ENCODE measurements at regions not wholly inside any gene's neighbourhood (a gene's known extent, or its start where the extent isn't known, plus 50 kb on each side); places are given as distances from the start of the nearest gene placed in this dataset.
"Not testable (repeated sequence)": the region's sequence is repeated elsewhere in the genome, so short reads cannot be mapped to it uniquely, and the experiment has no call there.

DNA sequence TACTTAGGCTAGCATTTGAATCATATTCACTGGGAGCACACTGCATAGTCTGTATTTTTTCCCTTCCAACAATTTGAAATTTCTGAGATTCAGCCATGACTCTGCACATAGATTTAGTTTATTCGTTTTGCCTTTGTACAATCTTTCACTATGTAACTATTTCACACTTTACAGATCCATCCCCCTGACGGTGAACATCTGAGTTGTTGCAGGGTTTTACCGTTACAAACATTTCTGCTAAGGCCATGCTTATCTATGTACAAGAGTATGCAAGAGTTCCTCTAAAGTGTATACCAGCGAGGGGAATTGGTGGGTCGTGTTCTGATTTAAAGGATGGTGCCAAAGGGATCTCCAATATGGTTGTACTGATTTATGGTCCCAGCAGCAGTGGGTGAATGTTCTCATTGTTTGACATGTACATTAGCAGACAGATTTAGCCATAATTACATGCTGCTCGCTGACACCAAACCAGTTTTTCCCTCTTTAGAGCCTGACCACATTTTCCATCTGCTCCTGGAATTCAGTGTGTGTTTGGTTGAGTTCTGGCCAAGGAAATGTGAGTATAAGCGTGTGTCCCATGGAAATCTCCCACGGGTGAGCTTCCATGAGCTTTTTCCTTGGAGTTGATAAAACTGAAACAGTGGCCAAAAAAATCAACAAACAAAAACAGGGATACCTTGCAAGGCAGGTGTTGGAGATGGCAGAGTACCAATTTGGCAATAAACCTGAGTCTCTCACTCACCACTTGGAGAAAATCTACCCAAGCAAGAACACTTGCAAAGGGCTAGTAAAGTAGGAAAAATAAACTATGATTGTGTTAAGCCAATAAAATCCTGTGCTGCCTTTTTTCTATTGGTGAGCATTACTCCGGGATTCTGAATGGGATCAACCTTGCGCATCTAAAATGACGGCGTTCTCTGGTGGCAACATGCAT is 149.7 kb upstream of the MXRA5 start:
- in situ Hi-C loops (cut with MboI; ENCODE audit: low pct_unique_long_range_greater_than_20kb in 2 of 9, low sequenced_read_pairs in 9 of 9, unreplicated experiment in 9 of 9); H3K4me3 ChIP-seq; H3K27ac ChIP-seq; ATAC-seq (replicated peaks in 6 of 8); H3K4me1 ChIP-seq (replicated peaks in 1 of 2): not testable (repeated sequence)
- 45 to 100% (median 88%) methylated on average over 1 to 5 of the region's 12 CpGs; no CpG with 5 or more reads in 3 of the 10 experiments for WGBS, 10 experiments

DNA sequence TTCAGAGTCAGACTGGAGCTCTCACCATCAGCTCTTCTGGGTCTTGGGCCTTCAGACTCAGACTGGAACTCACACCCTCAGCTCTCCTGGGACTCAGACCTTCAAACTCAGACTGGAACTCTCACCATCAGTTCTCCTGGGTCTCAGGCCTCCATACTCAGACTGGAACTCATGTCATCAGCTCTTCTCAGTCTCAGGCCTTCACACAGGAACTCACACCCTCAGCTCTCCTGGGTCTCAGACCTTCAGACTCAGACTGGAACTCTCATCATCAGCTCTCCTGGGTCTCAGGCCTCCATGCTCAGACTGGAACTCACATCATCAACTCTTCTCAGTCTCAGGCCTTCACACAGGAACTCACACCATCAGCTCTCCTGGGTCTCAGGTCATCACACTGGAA is 147.2 kb upstream of the MXRA5 start:
- ATAC-seq (replicated peaks in 6 of 8), result no peak
- Histone ChIP-seq H3K4me1 (replicated peaks in 1 of 2) (no peaks in the 10 kb centered on the region), H3K4me3 (no peak overlapping the region), H3K27ac (no peak overlapping the region)
- in situ Hi-C loops (cut with MboI; ENCODE audit: low pct_unique_long_range_greater_than_20kb in 2 of 9, low sequenced_read_pairs in 9 of 9, unreplicated experiment in 9 of 9), result no loop called here

DNA sequence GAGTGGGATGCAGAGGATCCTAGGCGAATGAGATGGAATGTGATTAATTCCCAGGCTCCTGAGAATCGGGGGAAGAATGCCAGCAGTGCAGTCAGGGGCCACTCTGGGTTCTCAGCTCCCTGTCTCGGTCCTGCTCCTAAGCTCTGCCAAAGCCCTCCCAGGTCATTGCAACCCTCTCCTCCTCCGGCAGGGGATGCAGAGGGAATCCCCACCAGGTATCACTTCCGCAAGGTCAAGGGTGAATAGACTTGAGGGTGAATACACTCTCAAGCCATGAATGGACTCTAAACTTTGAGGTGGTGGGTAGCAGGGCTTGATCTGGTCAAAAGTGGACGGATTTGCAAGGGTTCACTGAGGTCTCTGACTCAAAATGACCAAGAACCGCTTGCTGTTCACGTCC is 139.3 kb upstream of the MXRA5 start:
- WGBS, 10 experiments, result 71 to 80% (median 72%) methylated on average over 1 to 8 of the region's 8 CpGs; no CpG with 5 or more reads in 7 of the 10 experiments
- in situ Hi-C loops (cut with MboI; ENCODE audit: low pct_unique_long_range_greater_than_20kb in 2 of 9, low sequenced_read_pairs in 9 of 9, unreplicated experiment in 9 of 9), result no loop called here
- H3K4me1 ChIP-seq (replicated peaks in 1 of 2), result no peaks in the 10 kb centered on the region
- no peak overlapping the region for H3K4me3 ChIP-seq
- ATAC-seq (replicated peaks in 6 of 8), result no peak
- no peak overlapping the region for H3K27ac ChIP-seq

DNA sequence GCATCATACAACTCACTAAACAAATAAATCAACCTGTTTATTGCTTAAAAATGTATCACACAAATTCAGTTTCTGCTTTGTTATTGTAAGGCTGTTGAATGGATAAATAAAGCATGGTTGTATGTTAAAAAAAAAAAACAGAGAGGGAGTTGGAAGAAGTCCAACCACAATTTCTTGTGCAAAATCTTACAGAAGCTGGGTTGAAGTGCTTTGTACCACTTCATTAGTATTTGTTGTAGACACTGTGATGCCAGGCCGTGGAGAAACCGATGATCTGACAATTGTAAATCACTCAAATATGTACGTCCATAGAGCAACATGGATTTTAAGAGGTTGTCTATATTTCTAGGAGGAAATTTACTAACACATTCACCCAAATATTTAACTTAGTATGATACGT is 132.6 kb upstream of the MXRA5 start:
- H3K4me3 ChIP-seq, result no peak overlapping the region
- in situ Hi-C loops (cut with MboI; ENCODE audit: low pct_unique_long_range_greater_than_20kb in 2 of 9, low sequenced_read_pairs in 9 of 9, unreplicated experiment in 9 of 9), result no loop called here
- no peaks in the 10 kb centered on the region for H3K4me1 ChIP-seq (replicated peaks in 1 of 2)
- no peak for ATAC-seq (replicated peaks in 6 of 8)
- 8 to 100% (median 83%) methylated on average over 1 to 4 of the region's 4 CpGs; no CpG with 5 or more reads in 6 of the 10 experiments for WGBS, 10 experiments
- H3K27ac ChIP-seq, result no peak overlapping the region

DNA sequence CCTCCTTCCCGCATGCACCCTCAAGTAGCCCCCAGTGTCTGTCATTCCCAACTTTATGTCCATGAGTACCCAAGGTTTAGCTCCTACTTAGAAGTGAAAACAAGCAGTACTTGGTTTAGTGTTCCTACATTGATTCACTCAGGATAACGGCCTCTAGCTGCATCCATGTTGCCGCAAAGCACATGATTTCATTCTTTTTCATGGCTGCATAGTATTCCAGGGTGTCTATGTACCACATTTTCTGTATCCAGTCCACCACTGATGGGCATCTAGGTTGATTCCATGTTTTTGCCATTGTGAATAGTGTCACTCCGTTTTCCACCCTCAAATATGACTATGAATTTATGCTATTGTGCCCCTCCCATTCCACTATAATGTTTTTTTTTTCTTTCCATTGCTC is 130.5 kb upstream of the MXRA5 start:
- in situ Hi-C loops (cut with MboI; ENCODE audit: low pct_unique_long_range_greater_than_20kb in 2 of 9, low sequenced_read_pairs in 9 of 9, unreplicated experiment in 9 of 9), result no loop called here
- Histone ChIP-seq H3K4me1 (replicated peaks in 1 of 2) (no peaks in the 10 kb centered on the region), H3K4me3 (no peak overlapping the region), H3K27ac (no peak overlapping the region)
- WGBS, 10 experiments, result 0 to 93% (median 50%) methylated on average over 1 to 4 of the region's 4 CpGs; no CpG with 5 or more reads in 5 of the 10 experiments
- ATAC-seq (replicated peaks in 6 of 8), result no peak

DNA sequence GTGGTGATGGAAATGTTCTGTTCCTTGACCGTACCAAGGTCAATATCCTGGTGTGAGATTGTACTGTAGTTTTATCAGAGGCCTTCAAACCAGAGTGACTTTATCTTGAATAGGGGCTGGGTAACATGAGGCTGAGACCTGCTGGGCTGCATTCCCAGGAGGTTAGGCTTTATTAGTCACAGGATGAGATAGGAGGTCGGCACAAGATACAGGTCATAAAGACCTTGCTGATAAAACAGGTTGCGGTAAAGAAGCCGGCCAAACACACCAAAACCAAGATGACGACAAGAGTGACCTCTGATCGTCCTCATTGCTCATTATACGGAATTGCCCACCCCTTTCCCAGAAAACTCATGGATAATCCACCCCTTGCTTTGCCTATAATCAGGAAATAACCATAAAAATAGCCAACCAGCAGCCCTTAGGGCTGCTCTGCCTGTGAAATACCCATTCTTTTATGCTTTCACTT is 123.8 kb upstream of the MXRA5 start:
- not testable (repeated sequence) for ATAC-seq (replicated peaks in 6 of 8)

DNA sequence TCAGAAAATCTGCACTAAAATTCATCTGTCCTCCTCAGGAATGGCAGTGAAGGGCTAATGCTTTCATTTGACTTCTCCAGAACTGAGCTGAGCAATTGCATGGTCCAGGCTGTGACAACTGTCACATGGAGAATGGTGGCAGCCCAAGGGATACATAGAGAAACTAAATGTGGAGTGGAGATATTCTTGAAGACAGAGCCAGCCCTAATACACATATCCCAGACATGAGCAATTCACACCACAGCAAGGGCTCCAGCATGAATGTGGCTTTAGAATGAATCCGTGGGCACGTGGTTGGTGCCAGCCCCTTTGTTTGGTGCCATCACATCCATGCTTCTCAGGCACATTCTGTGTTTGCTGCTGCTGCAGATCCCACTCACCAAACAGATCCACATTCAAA is 121.6 kb upstream of the MXRA5 start:
- 100% methylated on average over 2 of the region's 2 CpGs; no CpG with 5 or more reads in 8 of the 10 experiments for WGBS, 10 experiments
- ATAC-seq (replicated peaks in 6 of 8), result no peak
- Histone ChIP-seq H3K27ac (no peak overlapping the region), H3K4me1 (replicated peaks in 1 of 2) (no peaks in the 10 kb centered on the region), H3K4me3 (no peak overlapping the region)
- in situ Hi-C loops (cut with MboI; ENCODE audit: low pct_unique_long_range_greater_than_20kb in 2 of 9, low sequenced_read_pairs in 9 of 9, unreplicated experiment in 9 of 9), result no loop called here

More for the DNA sequence above, 123.8 kb upstream of the MXRA5 start:
- H3K4me1 ChIP-seq (replicated peaks in 1 of 2); H3K27ac ChIP-seq; H3K4me3 ChIP-seq; in situ Hi-C loops (cut with MboI; ENCODE audit: low pct_unique_long_range_greater_than_20kb in 2 of 9, low sequenced_read_pairs in 9 of 9, unreplicated experiment in 9 of 9): not testable (repeated sequence)
- 83 to 100% methylated on average over 1 of the region's 7 CpGs; no CpG with 5 or more reads in 8 of the 10 experiments for WGBS, 10 experiments

DNA sequence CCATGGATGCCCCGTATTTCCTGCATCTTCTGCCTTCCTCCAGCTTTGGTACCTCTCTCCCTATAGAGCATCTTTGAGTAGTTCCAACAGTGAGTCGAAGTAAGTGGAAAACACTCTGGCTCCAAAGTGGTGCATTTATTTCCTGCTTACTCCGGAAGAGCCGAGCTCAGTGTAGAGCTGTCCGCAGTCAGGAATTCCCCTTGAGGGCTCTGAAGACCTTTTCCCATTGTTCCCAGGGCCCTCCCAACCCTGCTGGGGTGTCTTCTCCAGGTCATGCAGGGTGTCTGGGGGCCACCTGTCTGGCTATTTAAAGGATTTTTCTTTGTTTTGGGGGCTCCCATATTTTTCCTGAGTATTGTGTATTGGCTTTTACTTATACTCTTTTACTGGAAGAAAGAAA is 118.6 kb upstream of the MXRA5 start:
- Histone ChIP-seq H3K4me1 (replicated peaks in 1 of 2) (no peaks in the 10 kb centered on the region), H3K4me3 (no peak overlapping the region), H3K27ac (no peak overlapping the region)
- in situ Hi-C loops (cut with MboI; ENCODE audit: low pct_unique_long_range_greater_than_20kb in 2 of 9, low sequenced_read_pairs in 9 of 9, unreplicated experiment in 9 of 9), result no loop called here
- ATAC-seq (replicated peaks in 6 of 8), result no peak
- WGBS, 10 experiments, result 100% methylated on average over 1 to 2 of the region's 5 CpGs; no CpG with 5 or more reads in 8 of the 10 experiments

DNA sequence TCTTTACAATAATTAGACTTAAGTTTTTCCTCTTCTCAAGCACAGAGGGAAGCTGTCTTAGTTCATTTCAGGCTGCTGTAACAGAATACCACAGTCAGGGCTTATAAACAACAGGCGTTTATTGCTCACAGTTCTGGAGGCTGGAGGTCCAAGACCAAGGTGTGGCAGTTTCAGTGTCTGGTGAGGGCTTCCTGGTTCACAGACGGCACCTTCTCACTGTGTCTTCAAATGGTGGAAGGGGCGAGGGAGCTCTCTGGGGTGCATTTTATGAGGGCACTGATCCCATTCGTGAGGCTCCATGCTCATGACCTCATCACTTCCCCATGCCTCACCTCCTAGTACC is 115.7 kb upstream of the MXRA5 start:
- H3K4me1 ChIP-seq (replicated peaks in 1 of 2), result no peaks in the 10 kb centered on the region

DNA sequence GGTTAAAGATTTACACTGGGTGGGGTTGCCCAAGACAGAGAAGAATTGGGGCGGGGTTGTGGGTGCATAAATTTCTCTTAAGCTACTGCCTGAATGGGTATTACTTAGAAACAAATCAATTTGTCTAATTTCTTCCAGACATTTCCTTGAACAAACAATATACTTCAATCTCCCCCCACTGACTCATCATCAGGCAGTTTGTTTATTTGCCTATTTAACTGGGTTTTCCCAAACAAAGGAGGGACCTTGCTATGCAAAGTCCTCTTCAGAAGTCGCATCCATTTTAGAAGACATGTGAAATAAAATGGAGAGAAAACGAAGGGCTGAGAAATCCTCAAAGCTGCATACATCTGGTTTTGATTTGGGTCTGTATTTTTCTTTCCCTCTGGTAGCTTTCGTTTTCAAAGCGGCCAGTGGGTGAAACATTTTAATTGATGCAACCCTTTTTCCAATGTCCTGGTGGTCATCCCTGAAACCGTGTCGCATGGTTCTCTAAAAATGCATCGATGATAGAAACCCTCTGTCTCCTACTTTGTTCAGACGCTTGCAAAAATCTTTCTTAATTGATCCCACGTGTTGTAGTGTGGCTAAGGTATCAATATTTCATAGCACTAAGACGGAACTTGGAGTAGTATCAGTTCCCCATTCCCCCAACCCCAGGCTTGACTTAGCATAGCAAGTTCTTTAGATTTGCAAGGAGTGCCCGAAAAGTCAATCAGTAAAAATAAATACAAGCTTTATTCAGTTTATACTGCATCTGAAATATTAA is 115.1 kb upstream of the MXRA5 start:
- no peak overlapping the region for H3K4me3 ChIP-seq
- H3K27ac ChIP-seq, result no peak overlapping the region
- WGBS, 10 experiments, result 0 to 100% (median 45%) methylated on average over 1 to 9 of the region's 12 CpGs; no CpG with 5 or more reads in 2 of the 10 experiments
- in situ Hi-C loops (cut with MboI; ENCODE audit: low pct_unique_long_range_greater_than_20kb in 2 of 9, low sequenced_read_pairs in 9 of 9, unreplicated experiment in 9 of 9), result no loop called here
- H3K4me1 ChIP-seq (replicated peaks in 1 of 2), result no peaks in the 10 kb centered on the region
- peak; percentile 19 to 94 (median 68) for ATAC-seq (replicated peaks in 6 of 8)

More for the DNA sequence above, 115.7 kb upstream of the MXRA5 start:
- Histone ChIP-seq H3K27ac (no peak overlapping the region), H3K4me3 (no peak overlapping the region)
- in situ Hi-C loops (cut with MboI; ENCODE audit: low pct_unique_long_range_greater_than_20kb in 2 of 9, low sequenced_read_pairs in 9 of 9, unreplicated experiment in 9 of 9), result no loop called here
- ATAC-seq (replicated peaks in 6 of 8), result peak in 3 of 8 experiments; percentile 11 to 34 (median 11)
- WGBS, 10 experiments, result 58 to 81% (median 80%) methylated on average over 1 to 3 of the region's 4 CpGs; no CpG with 5 or more reads in 7 of the 10 experiments

DNA sequence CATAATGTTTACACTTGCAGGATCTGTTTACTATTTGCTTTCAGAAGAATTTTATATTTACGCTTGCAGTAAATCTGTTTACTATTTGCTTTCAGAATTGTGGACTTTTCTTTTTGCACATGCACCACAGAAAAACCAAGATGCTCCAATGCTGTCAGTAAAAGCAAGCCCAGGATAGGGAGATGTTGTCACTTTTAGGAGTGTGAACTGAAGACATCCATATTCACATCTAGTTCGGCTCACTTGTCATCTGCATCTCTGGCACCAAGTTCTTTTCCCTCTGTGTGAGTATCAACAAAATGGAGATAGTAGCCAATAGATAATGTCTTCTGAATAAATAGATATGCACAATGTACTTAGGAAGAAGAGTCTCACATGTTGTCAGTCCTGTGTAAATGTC is 109.3 kb upstream of the MXRA5 start:
- WGBS, 10 experiments, result 60 to 100% methylated on average over 1 of the region's 2 CpGs; no CpG with 5 or more reads in 8 of the 10 experiments
- no peaks in the 10 kb centered on the region for H3K4me1 ChIP-seq (replicated peaks in 1 of 2)
- H3K27ac ChIP-seq, result no peak overlapping the region
- no peak overlapping the region for H3K4me3 ChIP-seq
- in situ Hi-C loops (cut with MboI; ENCODE audit: low pct_unique_long_range_greater_than_20kb in 2 of 9, low sequenced_read_pairs in 9 of 9, unreplicated experiment in 9 of 9), result no loop called here
- ATAC-seq (replicated peaks in 6 of 8), result no peak

DNA sequence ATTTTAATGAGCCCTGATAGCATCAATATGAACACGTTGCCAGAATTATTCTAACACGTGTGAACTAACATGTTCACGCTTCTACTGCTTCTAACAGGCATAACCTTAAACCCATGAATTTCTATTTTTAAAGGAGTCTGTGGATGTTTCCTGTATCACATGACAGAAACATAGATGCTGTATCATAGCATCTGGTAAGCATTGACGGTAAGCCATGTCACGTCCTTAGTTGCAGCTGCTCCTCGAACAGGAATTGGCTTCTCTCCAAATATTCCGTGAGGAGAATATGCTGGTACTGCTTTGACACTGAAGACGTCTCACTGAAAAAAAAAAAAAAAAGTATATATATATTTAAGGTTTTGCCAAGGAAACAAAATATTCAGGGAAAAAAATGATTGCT is 105.1 kb upstream of the MXRA5 start:
- in situ Hi-C loops (cut with MboI; ENCODE audit: low pct_unique_long_range_greater_than_20kb in 2 of 9, low sequenced_read_pairs in 9 of 9, unreplicated experiment in 9 of 9), result no loop called here
- peak in 2 of 8 experiments; percentile 38 to 58 for ATAC-seq (replicated peaks in 6 of 8)
- H3K4me1 ChIP-seq (replicated peaks in 1 of 2), result no peaks in the 10 kb centered on the region
- no peak overlapping the region for H3K27ac ChIP-seq
- WGBS, 10 experiments, result 11 to 90% (median 84%) methylated on average over 1 to 7 of the region's 8 CpGs; no CpG with 5 or more reads in 6 of the 10 experiments
- H3K4me3 ChIP-seq, result no peak overlapping the region

DNA sequence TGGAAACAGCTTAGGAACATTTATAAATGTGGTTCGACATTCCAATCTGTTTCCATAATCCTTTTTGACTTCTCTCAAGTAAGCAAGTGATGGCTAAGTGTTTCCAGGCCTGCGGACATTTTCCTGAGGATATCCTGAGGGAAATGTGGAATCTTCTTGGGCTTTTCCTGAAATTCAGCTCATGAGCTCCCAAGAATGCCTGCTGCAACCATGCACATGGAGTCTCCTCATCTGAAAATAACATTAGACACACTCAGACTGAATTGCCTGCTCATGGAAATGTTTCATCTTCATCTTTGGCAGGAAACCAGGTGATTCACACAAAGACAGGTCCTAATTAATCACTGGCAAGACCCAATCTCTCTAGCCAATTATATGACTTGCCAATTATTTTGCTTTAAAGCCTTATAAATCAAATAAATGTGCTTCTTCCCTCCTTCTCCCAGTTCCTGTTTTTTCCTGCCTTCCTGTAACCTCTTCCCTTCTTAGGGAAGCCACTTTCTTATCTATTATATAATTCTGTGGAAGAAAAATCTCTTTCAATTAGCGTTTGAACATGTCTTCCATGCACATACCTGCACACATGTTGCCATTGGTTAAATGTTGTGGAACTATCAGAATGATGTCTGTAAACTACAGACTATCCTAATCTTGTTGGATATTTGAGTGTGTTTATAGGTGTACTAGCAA is 104.6 kb upstream of the MXRA5 start:
- no peaks in the 10 kb centered on the region for H3K4me1 ChIP-seq (replicated peaks in 1 of 2)
- WGBS, 10 experiments, result 0 to 78% (median 48%) methylated on average over 1 to 3 of the region's 3 CpGs; no CpG with 5 or more reads in 4 of the 10 experiments
- H3K27ac ChIP-seq, result no peak overlapping the region
- no peak overlapping the region for H3K4me3 ChIP-seq
- in situ Hi-C loops (cut with MboI; ENCODE audit: low pct_unique_long_range_greater_than_20kb in 2 of 9, low sequenced_read_pairs in 9 of 9, unreplicated experiment in 9 of 9), result no loop called here
- ATAC-seq (replicated peaks in 6 of 8), result no peak

All from motor neuron (in vitro differentiated cells).